Caco-2 (cell line): ENCODE measurements at regions not wholly inside any gene's neighbourhood (a gene's known extent, or its start where the extent isn't known, plus 50 kb on each side); places are given as distances from the start of the nearest gene placed in this dataset.

Experiments used
- BruUV-seq: library from RNA; stranded (reverse); fragments of 400-500 nt; replicated peaks from 2 replicates; lab custom pipeline; 2021; lab: Mats Ljungman, UMichigan
- CTCF ChIA-PET: fragments of 300-600 bp; sonication (Branson Sonifier 250); formaldehyde crosslinking; loops from one replicate; lab custom pipeline; 2022; ENCODE audit warnings: antibody characterized with exemption; lab: Charles Lee
- POLR2A ChIA-PET: fragments of 300-600 bp; sonication (Branson Sonifier 250); formaldehyde crosslinking; loops from one replicate; lab custom pipeline; 2022; ENCODE audit warnings: antibody characterized with exemption; lab: Charles Lee
- DNase-seq, 2 experiments: peaks; one replicate each; pipeline versions ENCODE4 v3.0.0 to v3.0.0-alpha.2; 2020 to 2022
- H3K27me3 ChIP-seq: replicated peaks from 2 replicates; pipeline ENCODE4 v1.6.0; 2011; ENCODE audit warnings: low read length; ENCODE audit not compliant: control insufficient read depth, insufficient read depth
- H3K36me3 ChIP-seq: 2 replicates; pipeline ENCODE4 v1.5.1; 2011; ENCODE audit warnings: low read length; ENCODE audit not compliant: control insufficient read depth, insufficient read depth
- H3K4me1 ChIP-seq: fragments of 250-450 bp; sonication (Bioruptor Pico); 2 replicates; pipeline ENCODE4 v1.5.1; 2020; ENCODE audit warnings: mild to moderate bottlenecking
- H3K4me3 ChIP-seq: 2 replicates; pipeline ENCODE4 v1.5.1; 2011; ENCODE audit warnings: low read depth, mild to moderate bottlenecking, control low read depth, low read length
- H3K9me3 ChIP-seq: fragments of 250-450 bp; sonication (Bioruptor Pico); 2 replicates; pipeline ENCODE4 v1.5.1; 2020; ENCODE audit warnings: mild to moderate bottlenecking, moderate library complexity
- H3K27ac Mint-ChIP-seq: one replicate; pipeline ENCODE4 v1.8.0; 2022; ENCODE audit warnings: mixed read lengths; ENCODE audit not compliant: unreplicated experiment
- H3K27me3 Mint-ChIP-seq: one replicate; pipeline ENCODE4 v1.8.0; 2022; ENCODE audit warnings: mixed read lengths; ENCODE audit not compliant: insufficient read depth, unreplicated experiment
- H3K36me3 Mint-ChIP-seq: one replicate; pipeline ENCODE4 v1.8.0; 2022; ENCODE audit warnings: mild to moderate bottlenecking, mixed read lengths; ENCODE audit not compliant: insufficient read depth, unreplicated experiment
- H3K4me1 Mint-ChIP-seq: one replicate; pipeline ENCODE4 v1.8.0; 2022; ENCODE audit warnings: low read depth, mixed read lengths; ENCODE audit not compliant: unreplicated experiment
- H3K4me3 Mint-ChIP-seq: one replicate; pipeline ENCODE4 v1.8.0; 2022; ENCODE audit warnings: mild to moderate bottlenecking, moderate library complexity, mixed read lengths; ENCODE audit not compliant: unreplicated experiment
- H3K9me3 Mint-ChIP-seq: one replicate; pipeline ENCODE4 v1.8.0; 2022; ENCODE audit warnings: mixed read lengths; ENCODE audit not compliant: unreplicated experiment
- intact Hi-C: fragments of 100-400 bp; cut with micrococcal nuclease; formaldehyde crosslinking; loops from one replicate; pipeline ENCODE4 v1.10.0; 2022; ENCODE audit not compliant: unreplicated experiment
- TF ChIP-seq, protein P1 (sequence below), 2 experiments: fragments of 200-600 bp in 1 of 2; IDR thresholded peaks; 1 replicate in 1 of 2; 2 replicates in 1 of 2; pipeline versions ENCODE4 v1.5.1 to v1.8.0; 2011 to 2022; ENCODE audit warnings: antibody characterized with exemption in 1 of 2, control low read depth in 1 of 2, inconsistent platforms in 1 of 2, low read depth in 1 of 2, low read length in 1 of 2, mild to moderate bottlenecking in 1 of 2, moderate library complexity in 1 of 2; ENCODE audit not compliant: insufficient read depth in 1 of 2, severe bottlenecking in 1 of 2, unreplicated experiment in 1 of 2

GRCh38 chr7:13165854-13166253 lies 478.4 kb downstream of the ARL4A start:
- Mint-ChIP-seq H3K4me1 (no peaks in the 10 kb centered on the region), H3K9me3 (peaks cover 20% of the 10 kb centered on the region), H3K27ac (no peak overlapping the region), H3K36me3 (peaks cover 10% of the 10 kb centered on the region), H3K27me3 (no peaks in the 10 kb centered on the region), H3K4me3 (no peak overlapping the region)
- Histone ChIP-seq H3K36me3 (no peaks in the 10 kb centered on the region; the same call in 1 of the 2 replicates), H3K27me3 (no peaks in the 10 kb centered on the region), H3K9me3 (no peaks in the 10 kb centered on the region), H3K4me3 (no peak overlapping the region), H3K4me1 (no peaks in the 10 kb centered on the region)
- ChIA-PET CTCF (no interaction called here), POLR2A (no interaction called here)
- TF ChIP-seq, protein P1, sequence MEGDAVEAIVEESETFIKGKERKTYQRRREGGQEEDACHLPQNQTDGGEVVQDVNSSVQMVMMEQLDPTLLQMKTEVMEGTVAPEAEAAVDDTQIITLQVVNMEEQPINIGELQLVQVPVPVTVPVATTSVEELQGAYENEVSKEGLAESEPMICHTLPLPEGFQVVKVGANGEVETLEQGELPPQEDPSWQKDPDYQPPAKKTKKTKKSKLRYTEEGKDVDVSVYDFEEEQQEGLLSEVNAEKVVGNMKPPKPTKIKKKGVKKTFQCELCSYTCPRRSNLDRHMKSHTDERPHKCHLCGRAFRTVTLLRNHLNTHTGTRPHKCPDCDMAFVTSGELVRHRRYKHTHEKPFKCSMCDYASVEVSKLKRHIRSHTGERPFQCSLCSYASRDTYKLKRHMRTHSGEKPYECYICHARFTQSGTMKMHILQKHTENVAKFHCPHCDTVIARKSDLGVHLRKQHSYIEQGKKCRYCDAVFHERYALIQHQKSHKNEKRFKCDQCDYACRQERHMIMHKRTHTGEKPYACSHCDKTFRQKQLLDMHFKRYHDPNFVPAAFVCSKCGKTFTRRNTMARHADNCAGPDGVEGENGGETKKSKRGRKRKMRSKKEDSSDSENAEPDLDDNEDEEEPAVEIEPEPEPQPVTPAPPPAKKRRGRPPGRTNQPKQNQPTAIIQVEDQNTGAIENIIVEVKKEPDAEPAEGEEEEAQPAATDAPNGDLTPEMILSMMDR (IDR thresholded peaks at IDR 0.05; ENCODE audit: insufficient read depth in 1 of 2, low read depth in 1 of 2, low read length in 1 of 2, severe bottlenecking in 1 of 2, unreplicated experiment in 1 of 2): no peak
- no peak for DNase-seq
- BruUV-seq: no TSS peak
- intact Hi-C loops: no loop called here

DNA sequence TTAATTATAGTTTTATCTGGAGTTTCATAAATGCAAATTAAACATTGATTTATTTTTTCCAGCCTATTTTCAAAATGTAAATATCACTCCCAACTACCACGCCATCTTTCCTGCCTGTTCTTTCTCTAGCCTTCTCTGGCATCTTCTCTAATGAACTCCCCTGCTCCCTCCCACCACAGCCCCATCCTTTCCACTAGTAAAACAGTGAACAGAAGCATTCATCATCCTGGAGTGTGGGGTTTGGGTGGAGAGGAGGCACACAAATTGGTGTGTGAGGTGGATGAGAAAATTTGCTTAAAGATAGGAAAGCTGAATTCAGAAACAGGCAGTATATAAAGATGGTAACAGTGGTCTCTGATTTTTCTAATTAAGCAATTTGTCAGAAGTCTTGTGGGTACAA lies 479.4 kb downstream of the ARL4A start:
- Mint-ChIP-seq H3K9me3 (peaks cover 20% of the 10 kb centered on the region), H3K27ac (no peak overlapping the region), H3K36me3 (peaks cover 10% of the 10 kb centered on the region), H3K4me1 (no peaks in the 10 kb centered on the region), H3K4me3 (no peak overlapping the region), H3K27me3 (no peaks in the 10 kb centered on the region)
- ChIA-PET CTCF (no interaction called here), POLR2A (no interaction called here)
- no peaks in the 10 kb centered on the region for H3K9me3 ChIP-seq
- H3K4me1 ChIP-seq: no peaks in the 10 kb centered on the region
- no peak overlapping the region for H3K4me3 ChIP-seq
- BruUV-seq: no TSS peak
- intact Hi-C loops: no loop called here
- H3K36me3 ChIP-seq: no peaks in the 10 kb centered on the region; the same call in 1 of the 2 replicates
- no peaks in the 10 kb centered on the region for H3K27me3 ChIP-seq
- TF ChIP-seq, protein P1 (IDR thresholded peaks at IDR 0.05; ENCODE audit: insufficient read depth in 1 of 2, low read depth in 1 of 2, low read length in 1 of 2, severe bottlenecking in 1 of 2, unreplicated experiment in 1 of 2): no peak
- no peak for DNase-seq

GRCh38 chr7:13169356-13169755 lies 481.9 kb downstream of the ARL4A start:
- no peak for DNase-seq
- Histone ChIP-seq H3K4me1 (peaks cover 7% of the 10 kb centered on the region), H3K27me3 (no peaks in the 10 kb centered on the region), H3K36me3 (no peaks in the 10 kb centered on the region; the same call in 1 of the 2 replicates), H3K4me3 (no peak overlapping the region), H3K9me3 (no peaks in the 10 kb centered on the region)
- Mint-ChIP-seq H3K27ac (no peak overlapping the region), H3K9me3 (peaks cover 20% of the 10 kb centered on the region), H3K4me1 (peaks cover 1% of the 10 kb centered on the region), H3K4me3 (no peak overlapping the region), H3K36me3 (peaks cover 16% of the 10 kb centered on the region), H3K27me3 (no peaks in the 10 kb centered on the region)
- no TSS peak for BruUV-seq
- POLR2A ChIA-PET: no interaction called here
- TF ChIP-seq, protein P1 (IDR thresholded peaks at IDR 0.05; ENCODE audit: insufficient read depth in 1 of 2, low read depth in 1 of 2, low read length in 1 of 2, severe bottlenecking in 1 of 2, unreplicated experiment in 1 of 2): no peak
- CTCF ChIA-PET: no interaction called here
- intact Hi-C loops: no loop called here
